C4-2B (cell line): ENCODE measurements at regions not wholly inside any gene's neighbourhood (a gene's known extent, or its start where the extent isn't known, plus 50 kb on each side); places are given as distances from the start of the nearest gene placed in this dataset.
"Not testable (repeated sequence)": the region's sequence is repeated elsewhere in the genome, so short reads cannot be mapped to it uniquely, and the experiment has no call there.

Experiments
- H3K27ac ChIP-seq: fragments of 450-650 bp; 2 replicates; pipeline ENCODE4 v1.5.1; 2017
- CTCF ChIP-seq: fragments of 450-650 bp; conservative IDR thresholded peaks from 2 replicates; pipeline ENCODE4 v1.5.1; 2017; ENCODE audit warnings: mild to moderate bottlenecking
- ZFX ChIP-seq: fragments of 450-650 bp; IDR thresholded peaks from 2 replicates; pipeline ENCODE4 v1.6.1; 2017

GRCh38 chr4:125642645-125643044 is 327.9 kb downstream of the FAT4 start:
- TF ChIP-seq ZFX (no peak), CTCF (no peak)
- H3K27ac ChIP-seq = no peak overlapping the region

GRCh38 chr4:125649452-125649851 is 334.7 kb downstream of the FAT4 start:
- H3K27ac ChIP-seq = no peak overlapping the region
- TF ChIP-seq CTCF (no peak), ZFX (no peak)

- TF ChIP-seq CTCF = no peak
- no peak for TF ChIP-seq ZFX
Observed at GRCh38 chr4:125650557-125650956, 335.8 kb downstream of the FAT4 start.

GRCh38 chr4:125651707-125652357 is 337.1 kb downstream of the FAT4 start:
- H3K27ac ChIP-seq = not testable (repeated sequence)

More at GRCh38 chr4:125650557-125650956, 335.8 kb downstream of the FAT4 start:
- H3K27ac ChIP-seq = no peak overlapping the region

GRCh38 chr4:125658773-125659172 is 344.0 kb downstream of the FAT4 start:
- TF ChIP-seq ZFX (no peak), CTCF (no peak)

GRCh38 chr4:125663896-125664767 is 349.4 kb downstream of the FAT4 start:
- TF ChIP-seq CTCF (no peak), ZFX (no peak)

More at GRCh38 chr4:125658773-125659172, 344.0 kb downstream of the FAT4 start:
- H3K27ac ChIP-seq = no peak overlapping the region

GRCh38 chr4:125666635-125667034 is 351.9 kb downstream of the FAT4 start:
- TF ChIP-seq ZFX (no peak), CTCF (no peak)
- H3K27ac ChIP-seq = no peak overlapping the region

More at GRCh38 chr4:125663896-125664767, 349.4 kb downstream of the FAT4 start:
- H3K27ac ChIP-seq = no peak overlapping the region
